A673 (cell line): ENCODE measurements at regions not wholly inside any gene's neighbourhood (a gene's known extent, or its start where the extent isn't known, plus 50 kb on each side); places are given as distances from the start of the nearest gene placed in this dataset.

Experiments
- BruUV-seq: library from RNA; stranded (reverse); fragments of 400-500 nt; replicated peaks from 2 replicates; lab custom pipeline; 2021; lab: Mats Ljungman, UMichigan
- CTCF ChIA-PET: fragments of 300-600 bp; sonication (Branson Sonifier 250); formaldehyde crosslinking; loops from one replicate; lab custom pipeline; 2022; ENCODE audit warnings: antibody characterized with exemption; lab: Charles Lee
- POLR2A ChIA-PET: fragments of 300-600 bp; sonication (Branson Sonifier 250); formaldehyde crosslinking; loops from one replicate; lab custom pipeline; 2022; ENCODE audit warnings: antibody characterized with exemption; ENCODE audit not compliant: low non-redundant PET; lab: Charles Lee
- DNase-seq: peaks from one replicate; pipeline ENCODE4 v3.0.0-alpha.2; 2015; ENCODE audit warnings: low spot score
- H3K27ac ChIP-seq: fragments of 200-600 bp; sonication (generic); 2 replicates; pipeline ENCODE4 v1.5.1; 2016; ENCODE audit warnings: mixed run types, low read depth, mild to moderate bottlenecking, mixed read lengths, antibody characterized with exemption, low read length; ENCODE audit not compliant: poor library complexity, severe bottlenecking
- H3K27me3 ChIP-seq: fragments of 200-600 bp; sonication (generic); replicated peaks from 2 replicates; pipeline ENCODE4 v1.6.1; 2017; ENCODE audit warnings: mixed run types, low read depth, mild to moderate bottlenecking, mixed read lengths, antibody characterized with exemption, low read length; ENCODE audit not compliant: insufficient read depth, poor library complexity
- H3K36me3 ChIP-seq: fragments of 200-600 bp; sonication (generic); 2 replicates; pipeline ENCODE4 v1.6.1; 2016; ENCODE audit warnings: mixed run types, mild to moderate bottlenecking, mixed read lengths, antibody characterized with exemption, low read length; ENCODE audit not compliant: insufficient read depth, poor library complexity, severe bottlenecking
- H3K4me1 ChIP-seq: fragments of 200-600 bp; sonication (generic); 2 replicates; pipeline ENCODE4 v1.6.1; 2017; ENCODE audit warnings: mixed run types, mild to moderate bottlenecking, mixed read lengths, antibody characterized with exemption, low read length; ENCODE audit not compliant: insufficient read depth, poor library complexity, severe bottlenecking
- H3K4me3 ChIP-seq: fragments of 200-600 bp; sonication (generic); 2 replicates; pipeline ENCODE4 v1.5.1; 2016; ENCODE audit warnings: low read depth, mixed run types, mild to moderate bottlenecking, mixed read lengths, low read length; ENCODE audit not compliant: poor library complexity, severe bottlenecking
- H3K9me3 ChIP-seq: fragments of 200-600 bp; sonication (generic); 2 replicates; pipeline ENCODE4 v1.6.1; 2016; ENCODE audit warnings: mixed run types, low read depth, mild to moderate bottlenecking, mixed read lengths, antibody characterized with exemption, low read length; ENCODE audit not compliant: poor library complexity, severe bottlenecking
- EZH2 ChIP-seq: fragments of 200-600 bp; sonication (generic); IDR thresholded peaks from 2 replicates; pipeline ENCODE4 v1.6.1; 2017; ENCODE audit warnings: borderline replicate concordance, low read depth, mild to moderate bottlenecking, mixed read lengths, antibody characterized with exemption, low read length; ENCODE audit not compliant: poor library complexity, severe bottlenecking
- intact Hi-C: fragments of 100-400 bp; cut with micrococcal nuclease; formaldehyde crosslinking; loops from one replicate; pipeline ENCODE4 v1.10.0; 2022; ENCODE audit not compliant: unreplicated experiment
- TF ChIP-seq, protein P1 (sequence below): fragments of 300-800, 200-600 bp; sonication (generic); conservative IDR thresholded peaks from 2 replicates; pipeline ENCODE4 v1.5.1; 2017; ENCODE audit warnings: low read depth, mild to moderate bottlenecking, antibody characterized with exemption, low read length, moderate library complexity, mixed read lengths

- no TSS peak for BruUV-seq
These were observed 1280.8 kb downstream of the BRD1 start for GRCh38 chr22:48546653-48547424.

DNA sequence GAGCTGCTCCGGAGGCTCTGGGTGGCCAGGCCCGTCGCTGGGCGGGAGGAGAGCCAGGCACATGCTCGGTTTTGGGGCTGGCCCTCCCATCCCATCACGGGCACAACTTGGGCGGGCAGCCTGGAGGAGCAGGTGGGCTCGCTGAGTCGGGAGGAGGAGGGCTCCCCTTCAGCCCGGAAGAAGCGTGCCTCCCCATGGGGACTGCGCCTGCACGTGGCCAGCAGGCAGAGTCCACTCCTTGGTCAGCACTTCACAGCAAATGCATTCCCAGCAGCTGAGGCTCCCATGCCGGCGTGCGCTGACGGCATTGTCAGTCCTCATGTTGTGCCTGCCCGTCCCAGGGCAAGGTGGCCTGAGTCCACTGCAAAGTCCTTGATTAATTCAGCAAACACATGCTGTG, 1281.7 kb downstream of the BRD1 start:
- DNase-seq = no peak
- H3K36me3 ChIP-seq = no peaks in the 10 kb centered on the region
- no peaks in the 10 kb centered on the region for H3K27me3 ChIP-seq
- TF ChIP-seq, protein P1, sequence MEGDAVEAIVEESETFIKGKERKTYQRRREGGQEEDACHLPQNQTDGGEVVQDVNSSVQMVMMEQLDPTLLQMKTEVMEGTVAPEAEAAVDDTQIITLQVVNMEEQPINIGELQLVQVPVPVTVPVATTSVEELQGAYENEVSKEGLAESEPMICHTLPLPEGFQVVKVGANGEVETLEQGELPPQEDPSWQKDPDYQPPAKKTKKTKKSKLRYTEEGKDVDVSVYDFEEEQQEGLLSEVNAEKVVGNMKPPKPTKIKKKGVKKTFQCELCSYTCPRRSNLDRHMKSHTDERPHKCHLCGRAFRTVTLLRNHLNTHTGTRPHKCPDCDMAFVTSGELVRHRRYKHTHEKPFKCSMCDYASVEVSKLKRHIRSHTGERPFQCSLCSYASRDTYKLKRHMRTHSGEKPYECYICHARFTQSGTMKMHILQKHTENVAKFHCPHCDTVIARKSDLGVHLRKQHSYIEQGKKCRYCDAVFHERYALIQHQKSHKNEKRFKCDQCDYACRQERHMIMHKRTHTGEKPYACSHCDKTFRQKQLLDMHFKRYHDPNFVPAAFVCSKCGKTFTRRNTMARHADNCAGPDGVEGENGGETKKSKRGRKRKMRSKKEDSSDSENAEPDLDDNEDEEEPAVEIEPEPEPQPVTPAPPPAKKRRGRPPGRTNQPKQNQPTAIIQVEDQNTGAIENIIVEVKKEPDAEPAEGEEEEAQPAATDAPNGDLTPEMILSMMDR = no peak
- TF ChIP-seq EZH2 = no peak
- BruUV-seq = no TSS peak
- ChIA-PET POLR2A (no interaction called here), CTCF (no interaction called here)
- no peaks in the 10 kb centered on the region for H3K9me3 ChIP-seq
- no peaks in the 10 kb centered on the region for H3K4me1 ChIP-seq
- H3K4me3 ChIP-seq = no peak overlapping the region
- H3K27ac ChIP-seq = no peak overlapping the region
- intact Hi-C loops = no loop called here

More at GRCh38 chr22:48546653-48547424, 1280.8 kb downstream of the BRD1 start:
- ChIA-PET CTCF (no interaction called here), POLR2A (no interaction called here)
- Histone ChIP-seq H3K27ac (no peak overlapping the region), H3K4me1 (no peaks in the 10 kb centered on the region), H3K36me3 (no peaks in the 10 kb centered on the region), H3K4me3 (no peak overlapping the region), H3K27me3 (no peaks in the 10 kb centered on the region), H3K9me3 (no peaks in the 10 kb centered on the region)
- DNase-seq = no peak
- intact Hi-C loops = no loop called here
- TF ChIP-seq EZH2 = no peak
- TF ChIP-seq, protein P1 = no peak

DNA sequence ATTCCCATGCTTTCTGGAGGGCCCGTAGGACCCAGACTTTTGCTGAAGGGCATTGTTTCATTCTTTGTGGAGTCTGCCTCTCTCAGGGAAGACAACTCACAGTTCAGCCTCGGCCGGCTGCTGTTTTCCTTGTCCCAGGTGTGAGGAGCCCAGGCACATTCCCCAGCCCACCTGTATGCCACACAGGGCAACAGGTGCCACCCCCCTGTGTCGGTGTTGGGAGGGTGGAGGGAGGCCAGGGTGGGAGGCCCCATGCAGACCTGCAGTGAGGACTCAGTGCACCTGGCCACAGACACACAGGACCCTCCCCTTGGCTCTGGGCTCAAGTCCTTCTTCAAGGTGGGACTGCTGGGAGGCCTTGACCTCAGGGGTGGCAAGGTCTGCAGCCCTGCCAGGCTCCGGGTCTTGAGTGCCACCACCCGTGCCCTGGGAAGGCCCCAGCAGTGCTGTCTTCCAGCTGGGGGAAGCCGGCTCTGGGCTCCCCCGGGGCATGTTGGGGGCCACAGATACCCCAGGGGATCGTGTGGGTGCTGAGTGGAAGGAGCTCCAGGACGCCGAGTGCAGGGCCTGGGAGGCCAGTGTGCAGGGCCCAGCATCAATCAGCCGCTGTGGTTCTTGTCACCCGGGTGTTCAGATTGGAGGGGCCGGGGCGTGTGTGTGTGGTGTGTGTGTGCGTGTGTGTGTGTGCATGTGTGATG, 1286.1 kb downstream of the BRD1 start:
- POLR2A ChIA-PET = no interaction called here

More for the DNA sequence above, 1286.1 kb downstream of the BRD1 start:
- DNase-seq = no peak
- Histone ChIP-seq H3K4me1 (peaks cover 3% of the 10 kb centered on the region), H3K27ac (no peak overlapping the region), H3K36me3 (no peaks in the 10 kb centered on the region), H3K27me3 (no peaks in the 10 kb centered on the region), H3K9me3 (no peaks in the 10 kb centered on the region), H3K4me3 (no peak overlapping the region)
- BruUV-seq = no TSS peak
- intact Hi-C loops = no loop called here
- CTCF ChIA-PET = no interaction called here
- no peak for TF ChIP-seq EZH2
- TF ChIP-seq, protein P1 = no peak
